ENCODE measurements at regions not wholly inside any gene's neighbourhood (a gene's known extent, or its start where the extent isn't known, plus 50 kb on each side); places are given as distances from the start of the nearest gene placed in this dataset.

GRCh38 chr13:26993780-26994179 lies 177.8 kb downstream of the USP12 start:
- H3K4me3 Mint-ChIP-seq = no peak overlapping the region
- no CpG with 5 or more reads among the region's 3 CpGs for WGBS (ENCODE audit: extremely low coverage, insufficient read length, low lambda C conversion rate)
- Histone ChIP-seq H3K27me3 (ENCODE audit: insufficient read depth, low read length) (no peaks in the 10 kb centered on the region), H2AFZ (ENCODE audit: low read length) (no peak overlapping the region), H2AK5ac (ENCODE audit: insufficient read length, low read length) (no peak overlapping the region), H4K5ac (ENCODE audit: insufficient read length, low read depth, low read length) (no peak overlapping the region), H2BK12ac (ENCODE audit: insufficient read length, low read depth, low read length) (no peak overlapping the region), H3K18ac (ENCODE audit: insufficient read length, low read depth, low read length) (no peak overlapping the region), H4K8ac (replicated peaks; ENCODE audit: insufficient read length, low read depth, low read length) (no peak overlapping the region), H3T11ph (ENCODE audit: low read length) (no peak overlapping the region), H3K14ac (ENCODE audit: insufficient read depth, low read length) (no peak overlapping the region), H3K9me3 (ENCODE audit: control insufficient read depth, low read depth, low read length) (no peaks in the 10 kb centered on the region), H3K9ac (ENCODE audit: extremely low read depth, insufficient read length, low read length) (no peak overlapping the region), H4K20me1 (ENCODE audit: control insufficient read depth, insufficient read depth, insufficient read length) (no peaks in the 10 kb centered on the region), H2BK15ac (ENCODE audit: low read depth, low read length) (no peak overlapping the region), H4K91ac (ENCODE audit: insufficient read length, low read depth, low read length) (no peak overlapping the region), H3K4me1 (ENCODE audit: insufficient read depth, low read length) (no peaks in the 10 kb centered on the region), H2BK20ac (ENCODE audit: low read depth, low read length, poor library complexity, severe bottlenecking) (no peak overlapping the region), H3K4me2 (ENCODE audit: insufficient read depth, insufficient read length, low read length) (no peak overlapping the region), H3K56ac (ENCODE audit: insufficient read length, low read depth, low read length) (no peak overlapping the region), H3K23me2 (ENCODE audit: insufficient read length, low read depth, low read length, poor library complexity, severe bottlenecking) (no peaks in the 10 kb centered on the region), H3K27ac (ENCODE audit: insufficient read length, low read depth, low read length) (no peak overlapping the region), H3K4ac (ENCODE audit: low read depth, low read length) (no peak overlapping the region), H3K23ac (ENCODE audit: insufficient read length, low read depth, low read length) (no peak overlapping the region), H3K79me1 (ENCODE audit: insufficient read depth, low read depth, low read length, poor library complexity, severe bottlenecking) (no peaks in the 10 kb centered on the region), H2BK120ac (ENCODE audit: low read depth, low read length, poor library complexity, severe bottlenecking) (no peak overlapping the region), H2BK5ac (ENCODE audit: insufficient read length, low read length) (no peak overlapping the region), H3K79me2 (ENCODE audit: insufficient read depth, low read length) (no peaks in the 10 kb centered on the region)
- H3K9me3 Mint-ChIP-seq = 0 out of 5 replicates have a peak, but pooled peaks cover 0 to 2% of the 10 kb centered on the region in 2 experiments
- H3K36me3 Mint-ChIP-seq (ENCODE audit: insufficient read depth in 1 of 3, low read depth in 3 of 3) = no peaks in the 10 kb centered on the region
- H3K27me3 Mint-ChIP-seq (ENCODE audit: low read depth) = peaks cover 4% of the 10 kb centered on the region; the same call in 1 of the 2 replicates
- TF ChIP-seq CTCF (conservative IDR thresholded peaks at IDR 0.05) = no peak
- no peak for DNase-seq
- no peak overlapping the region for H3K27ac Mint-ChIP-seq
- H3K4me1 Mint-ChIP-seq = no peaks in the 10 kb centered on the region
